Astrocyte of the cerebellum (primary cell): ENCODE measurements at regions not wholly inside any gene's neighbourhood (a gene's known extent, or its start where the extent isn't known, plus 50 kb on each side); places are given as distances from the start of the nearest gene placed in this dataset.

Experiments
- DNase-seq: peaks from one replicate; pipeline ENCODE4 v3.0.0-alpha.2; 2011; ENCODE audit warnings: low read depth
- H3K4me3 ChIP-seq: 2 replicates; pipeline ENCODE4 v1.5.1; 2011; ENCODE audit warnings: mild to moderate bottlenecking, low read depth, low read length, moderate library complexity
- CTCF ChIP-seq: IDR thresholded peaks from 2 replicates; pipeline ENCODE4 v1.5.1; 2012; ENCODE audit warnings: low read length, low read depth, moderate library complexity, mild to moderate bottlenecking; ENCODE audit errors: missing control alignments
- in situ Hi-C: cut with HindIII; loops from 2 replicates; pipeline ENCODE4 v1.10.0; 2017; ENCODE audit warnings: low sequenced_read_pairs

GRCh38 chr10:1847361-1847760, 110.0 kb upstream of the ADARB2 start:
- H3K4me3 ChIP-seq: no peak overlapping the region
- DNase-seq: no peak
- in situ Hi-C loops: no loop called here
- TF ChIP-seq CTCF: no peak

GRCh38 chr10:1846032-1846431, 108.7 kb upstream of the ADARB2 start:
- TF ChIP-seq CTCF: no peak
- H3K4me3 ChIP-seq: no peak overlapping the region
- in situ Hi-C loops: no loop called here
- DNase-seq: no peak

- no peak for TF ChIP-seq CTCF
- in situ Hi-C loops: no loop called here
- no peak overlapping the region for H3K4me3 ChIP-seq
- no peak for DNase-seq
Measured at GRCh38 chr10:1841759-1842158, 104.4 kb upstream of the ADARB2 start.

- in situ Hi-C loops: no loop called here
- no peak for TF ChIP-seq CTCF
- no peak for DNase-seq
- H3K4me3 ChIP-seq: no peak overlapping the region
Measured at GRCh38 chr10:1829712-1830111, 92.4 kb upstream of the ADARB2 start.

- no peak for DNase-seq
- no peak overlapping the region for H3K4me3 ChIP-seq
- no peak for TF ChIP-seq CTCF
- in situ Hi-C loops: no loop called here
Measured at GRCh38 chr10:1824928-1825327, 87.6 kb upstream of the ADARB2 start.

GRCh38 chr10:1814556-1814955, 77.2 kb upstream of the ADARB2 start:
- no peak for DNase-seq
- H3K4me3 ChIP-seq: no peak overlapping the region
- in situ Hi-C loops: no loop called here
- no peak for TF ChIP-seq CTCF
